ENCODE measurements at regions not wholly inside any gene's neighbourhood (a gene's known extent, or its start where the extent isn't known, plus 50 kb on each side); places are given as distances from the start of the nearest gene placed in this dataset.

DNA sequence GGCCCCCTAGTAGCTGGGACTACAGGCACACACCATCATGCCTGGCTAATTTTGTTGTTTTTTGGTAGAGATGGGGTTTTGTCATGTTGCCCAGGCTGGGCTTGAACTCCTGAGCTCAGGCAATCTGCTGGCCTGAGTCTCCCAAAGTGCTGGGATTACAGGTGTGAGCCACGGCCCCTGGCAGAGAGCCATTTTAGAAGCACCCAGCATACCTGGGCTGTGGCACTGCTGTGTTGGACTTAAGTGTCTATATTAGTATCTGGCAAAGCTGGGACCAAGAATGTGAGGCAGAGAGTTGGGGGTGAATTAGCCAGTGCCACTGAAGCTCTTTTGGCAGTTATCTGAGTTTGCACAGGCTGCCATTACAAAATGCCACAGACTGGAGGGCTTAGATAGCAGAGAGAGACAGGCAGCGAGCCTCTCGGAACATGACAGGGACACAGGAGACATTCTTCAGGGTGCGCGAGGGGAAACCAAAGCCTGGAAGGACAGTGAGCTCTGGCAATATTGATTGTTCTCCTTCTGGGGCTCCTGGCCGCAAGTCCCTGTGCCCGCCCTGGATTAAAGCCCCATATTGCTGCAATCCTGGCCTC lies 87.7 kb upstream of the ALX4 start:
- intact Hi-C loops (cut with micrococcal nuclease), result no loop called here
- ChIA-PET POLR2A (no interaction called here), RAD21 (ENCODE audit: low non-redundant PET in 1 of 2, low total read pairs in 2 of 2, uncharacterized antibody in 2 of 2, unreplicated experiment in 2 of 2) (no interaction called here), CTCF (no interaction called here)
- Histone ChIP-seq H3K36me3 (ENCODE audit: control insufficient read depth in 1 of 2, insufficient read depth in 2 of 2, low read length in 2 of 2) (no peaks in the 10 kb centered on the region), H4K20me1 (ENCODE audit: insufficient read depth) (no peaks in the 10 kb centered on the region), H3K4me1 (ENCODE audit: control insufficient read depth in 1 of 2, insufficient read depth in 2 of 2, low read length in 2 of 2) (no peaks in the 10 kb centered on the region), H3K27ac (ENCODE audit: low read depth, low read length) (no peak overlapping the region), H3K79me2 (ENCODE audit: insufficient read depth, low read length) (no peaks in the 10 kb centered on the region), H3K4me2 (ENCODE audit: low read length) (no peak overlapping the region), H3K27me3 (ENCODE audit: insufficient read depth, low read length) (peaks cover 8% of the 10 kb centered on the region; the same call in 1 of the 2 replicates), H2AFZ (ENCODE audit: low read depth, low read length, poor library complexity, severe bottlenecking) (no peak overlapping the region), H3K9ac (ENCODE audit: low read length) (no peak overlapping the region), H3K4me3 (replicated peaks in 1 of 2; ENCODE audit: low read depth in 1 of 2, low read length in 2 of 2) (no peak overlapping the region), H3K9me3 (ENCODE audit: control insufficient read depth in 1 of 2, insufficient read depth in 1 of 2, low read depth in 1 of 2, low read length in 2 of 2) (no peaks in the 10 kb centered on the region), H3K9me2 (ENCODE audit: insufficient read depth) (no peaks in the 10 kb centered on the region)
- TF ChIP-seq, protein P1, sequence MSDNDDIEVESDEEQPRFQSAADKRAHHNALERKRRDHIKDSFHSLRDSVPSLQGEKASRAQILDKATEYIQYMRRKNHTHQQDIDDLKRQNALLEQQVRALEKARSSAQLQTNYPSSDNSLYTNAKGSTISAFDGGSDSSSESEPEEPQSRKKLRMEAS (IDR thresholded peaks at IDR 0.05), result no peak
- TF ChIP-seq RAD21 (IDR thresholded peaks at IDR 0.05; ENCODE audit: low read depth) (no peak), EZH2phosphoT487 (IDR thresholded peaks at IDR 0.05; ENCODE audit: borderline replicate concordance) (no peak), CBX3 (IDR thresholded peaks at IDR 0.05; ENCODE audit: low read depth) (no peak), ZFX (IDR thresholded peaks at IDR 0.05) (no peak), ZNF274 (IDR thresholded peaks at IDR 0.05; ENCODE audit: low read depth, low read length) (no peak), SIN3A (IDR thresholded peaks at IDR 0.05; ENCODE audit: low read depth) (no peak), POLR2AphosphoS5 (IDR thresholded peaks at IDR 0.05; ENCODE audit: low read depth, low read length) (no peak), POLR2A (IDR thresholded peaks at IDR 0.05; ENCODE audit: borderline replicate concordance, extremely low read depth, insufficient read depth, insufficient read length) (no peak), SP1 (IDR thresholded peaks at IDR 0.05; ENCODE audit: low read depth) (no peak), JUND (IDR thresholded peaks at IDR 0.05) (no peak)
- TF ChIP-seq, protein P2, sequence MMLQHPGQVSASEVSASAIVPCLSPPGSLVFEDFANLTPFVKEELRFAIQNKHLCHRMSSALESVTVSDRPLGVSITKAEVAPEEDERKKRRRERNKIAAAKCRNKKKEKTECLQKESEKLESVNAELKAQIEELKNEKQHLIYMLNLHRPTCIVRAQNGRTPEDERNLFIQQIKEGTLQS (IDR thresholded peaks at IDR 0.05), result no peak
- TF ChIP-seq, protein P3, sequence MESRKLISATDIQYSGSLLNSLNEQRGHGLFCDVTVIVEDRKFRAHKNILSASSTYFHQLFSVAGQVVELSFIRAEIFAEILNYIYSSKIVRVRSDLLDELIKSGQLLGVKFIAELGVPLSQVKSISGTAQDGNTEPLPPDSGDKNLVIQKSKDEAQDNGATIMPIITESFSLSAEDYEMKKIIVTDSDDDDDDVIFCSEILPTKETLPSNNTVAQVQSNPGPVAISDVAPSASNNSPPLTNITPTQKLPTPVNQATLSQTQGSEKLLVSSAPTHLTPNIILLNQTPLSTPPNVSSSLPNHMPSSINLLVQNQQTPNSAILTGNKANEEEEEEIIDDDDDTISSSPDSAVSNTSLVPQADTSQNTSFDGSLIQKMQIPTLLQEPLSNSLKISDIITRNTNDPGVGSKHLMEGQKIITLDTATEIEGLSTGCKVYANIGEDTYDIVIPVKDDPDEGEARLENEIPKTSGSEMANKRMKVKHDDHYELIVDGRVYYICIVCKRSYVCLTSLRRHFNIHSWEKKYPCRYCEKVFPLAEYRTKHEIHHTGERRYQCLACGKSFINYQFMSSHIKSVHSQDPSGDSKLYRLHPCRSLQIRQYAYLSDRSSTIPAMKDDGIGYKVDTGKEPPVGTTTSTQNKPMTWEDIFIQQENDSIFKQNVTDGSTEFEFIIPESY (IDR thresholded peaks at IDR 0.05; ENCODE audit: extremely low read depth, insufficient replicate concordance, low read length), result no peak
- DNase-seq (ENCODE audit: low read depth, low spot score), result no peak
- BruUV-seq (replicated peaks), result no TSS peak
- ATAC-seq, result no peak

Measured in HCT116 (cell line).